ENCODE measurements at regions not wholly inside any gene's neighbourhood (a gene's known extent, or its start where the extent isn't known, plus 50 kb on each side); places are given as distances from the start of the nearest gene placed in this dataset.

DNA sequence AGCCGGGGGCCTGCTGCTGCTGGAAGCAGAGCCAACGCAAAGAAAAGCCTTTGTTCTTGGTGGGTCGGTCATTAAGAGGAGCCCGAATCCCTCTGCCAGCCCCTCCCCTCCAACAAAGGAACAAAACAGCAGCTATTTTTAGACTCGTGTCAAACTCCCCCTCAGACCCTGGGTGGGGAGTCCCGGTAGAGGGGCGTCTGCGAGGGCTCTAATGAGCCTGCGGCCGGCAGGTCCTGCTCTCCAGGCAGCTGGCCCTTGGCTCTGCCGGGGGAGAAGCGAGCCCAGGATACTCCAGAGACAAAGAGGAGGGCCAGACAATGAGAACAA, 114.0 kb downstream of the LHX2 start:
- H3K36me3 ChIP-seq (replicated peaks in 1 of 2; ENCODE audit: control insufficient read depth in 1 of 2, insufficient read depth in 2 of 2, low read length in 1 of 2), result no peaks in the 10 kb centered on the region
- H3K4me2 ChIP-seq, result no peak overlapping the region
- no peaks in the 10 kb centered on the region; the same call in 1 of the 2 replicates for H3K27me3 ChIP-seq (ENCODE audit: insufficient read depth)
- H3K9me3 ChIP-seq, result no peaks in the 10 kb centered on the region
- no peak overlapping the region for H2AFZ ChIP-seq (ENCODE audit: low read depth)
- ChIA-PET POLR2A (no interaction called here), CTCF (interaction anchor here (1.1 to 4.0 kb wide), 13 partner anchors 11 to 267 kb away, joined by 3 to 64 read pairs (median 9); partner anchors contain the start of gene NEK6)
- H3K9me2 ChIP-seq, result no peaks in the 10 kb centered on the region
- no peaks in the 10 kb centered on the region for H3F3A ChIP-seq (replicated peaks; ENCODE audit: insufficient read depth)
- H3K27ac ChIP-seq (ENCODE audit: low read depth in 2 of 2, low read length in 1 of 2), result no peak overlapping the region
- H3K79me2 ChIP-seq (ENCODE audit: insufficient read depth), result no peaks in the 10 kb centered on the region
- DNase-seq, result no peak
- H3K4me3 ChIP-seq (ENCODE audit: low read depth in 2 of 2, low read length in 1 of 2), result no peak overlapping the region
- WGBS (ENCODE audit: low lambda C conversion rate), result 68% methylated on average over 12 of the region's 12 CpGs
- no peaks in the 10 kb centered on the region for H4K20me1 ChIP-seq (ENCODE audit: insufficient read depth)
- TF ChIP-seq NRF1 (IDR thresholded peaks at IDR 0.05; ENCODE audit: low read depth, low read length), result no peak
- no peaks in the 10 kb centered on the region for H3K4me1 ChIP-seq (ENCODE audit: control insufficient read depth in 1 of 2, insufficient read depth in 2 of 2, low read depth in 1 of 2, low read length in 1 of 2)
- H3K9ac ChIP-seq, result no peak overlapping the region

DNA sequence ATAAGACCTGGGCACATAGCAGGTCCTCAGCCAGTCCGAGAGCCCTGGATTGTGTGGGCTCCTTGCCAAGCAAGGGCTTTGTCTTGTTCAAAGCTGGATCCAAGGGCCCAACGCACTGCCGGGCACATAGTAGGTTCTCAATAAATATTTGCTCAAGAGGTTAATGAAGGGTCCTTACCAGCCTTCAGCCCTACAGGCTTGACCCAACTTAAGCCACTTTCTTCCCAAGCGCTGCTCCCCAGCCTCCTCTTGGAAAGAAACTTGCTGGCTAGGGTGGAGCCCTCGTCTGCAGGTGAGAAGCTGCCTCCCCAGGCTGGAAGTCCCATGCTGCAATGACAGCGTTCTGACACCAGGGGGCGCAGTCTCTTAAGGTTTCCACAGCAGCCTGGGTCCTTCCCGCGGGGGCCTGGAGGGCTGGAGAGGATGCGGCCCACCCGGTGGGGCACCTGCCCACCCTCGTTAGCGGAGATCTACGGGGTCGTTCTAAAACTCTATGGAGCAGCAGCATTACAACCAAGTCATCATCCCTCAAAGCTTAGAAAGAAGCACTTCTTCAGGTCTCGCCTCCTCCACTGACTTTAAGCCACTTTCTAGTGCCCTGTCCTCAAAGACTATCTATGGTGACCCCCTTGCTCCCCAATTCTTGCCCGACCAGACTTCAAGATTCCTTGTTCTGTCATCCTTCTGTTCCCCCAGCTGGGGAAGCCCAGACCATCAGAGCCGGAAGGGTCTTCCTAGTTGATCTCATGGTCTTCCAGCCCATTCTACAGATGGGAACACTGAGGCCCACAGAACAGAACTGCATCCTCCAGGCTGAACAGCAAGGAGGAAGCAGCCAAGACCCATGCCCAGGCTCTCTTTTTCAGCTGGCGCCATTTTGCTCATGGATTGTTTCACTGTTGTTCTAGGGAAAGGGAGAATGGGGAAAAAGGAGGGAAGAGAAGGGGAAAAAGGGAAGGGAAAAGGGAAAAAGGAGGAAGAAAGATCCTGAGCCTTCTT, 115.4 kb downstream of the LHX2 start:
- ChIA-PET POLR2A (no interaction called here), CTCF (interaction anchor here (0.6 to 4.0 kb wide), 67 partner anchors 10 to 721 kb away, joined by 3 to 64 read pairs (median 4); partner anchors contain the start of gene NEK6)
- H3K36me3 ChIP-seq (replicated peaks in 1 of 2; ENCODE audit: control insufficient read depth in 1 of 2, insufficient read depth in 2 of 2, low read length in 1 of 2), result no peaks in the 10 kb centered on the region
- H3K27ac ChIP-seq (ENCODE audit: low read depth in 2 of 2, low read length in 1 of 2), result no peak overlapping the region
- H3F3A ChIP-seq (replicated peaks; ENCODE audit: insufficient read depth), result no peaks in the 10 kb centered on the region
- H3K4me1 ChIP-seq (ENCODE audit: control insufficient read depth in 1 of 2, insufficient read depth in 2 of 2, low read depth in 1 of 2, low read length in 1 of 2), result no peaks in the 10 kb centered on the region
- H4K20me1 ChIP-seq (ENCODE audit: insufficient read depth), result no peaks in the 10 kb centered on the region
- H3K27me3 ChIP-seq (ENCODE audit: insufficient read depth), result no peaks in the 10 kb centered on the region; the same call in 1 of the 2 replicates
- WGBS (ENCODE audit: low lambda C conversion rate), result 58% methylated on average over 7 of the region's 19 CpGs
- H3K9ac ChIP-seq, result no peak overlapping the region
- H3K79me2 ChIP-seq (ENCODE audit: insufficient read depth), result no peaks in the 10 kb centered on the region
- no peak overlapping the region for H3K4me2 ChIP-seq
- H3K4me3 ChIP-seq (ENCODE audit: low read depth in 2 of 2, low read length in 1 of 2), result peak overlapping the region in 1 of 2 experiments; percentile 2; a peak in 1 of 4 replicates
- no peaks in the 10 kb centered on the region for H3K9me3 ChIP-seq
- TF ChIP-seq FOXM1 (IDR thresholded peaks at IDR 0.05; ENCODE audit: low read depth), result no peak
- TF ChIP-seq FOSL2 (IDR thresholded peaks at IDR 0.05; ENCODE audit: borderline replicate concordance, low read depth), result no peak
- no peak for TF ChIP-seq EZH2phosphoT487 (IDR thresholded peaks at IDR 0.05; ENCODE audit: borderline replicate concordance, low read depth)
- TF ChIP-seq NRF1 (IDR thresholded peaks at IDR 0.05; ENCODE audit: low read depth, low read length), result no peak
- TF ChIP-seq GABPA (IDR thresholded peaks at IDR 0.05; ENCODE audit: low read depth), result no peak
- TF ChIP-seq, protein P1, sequence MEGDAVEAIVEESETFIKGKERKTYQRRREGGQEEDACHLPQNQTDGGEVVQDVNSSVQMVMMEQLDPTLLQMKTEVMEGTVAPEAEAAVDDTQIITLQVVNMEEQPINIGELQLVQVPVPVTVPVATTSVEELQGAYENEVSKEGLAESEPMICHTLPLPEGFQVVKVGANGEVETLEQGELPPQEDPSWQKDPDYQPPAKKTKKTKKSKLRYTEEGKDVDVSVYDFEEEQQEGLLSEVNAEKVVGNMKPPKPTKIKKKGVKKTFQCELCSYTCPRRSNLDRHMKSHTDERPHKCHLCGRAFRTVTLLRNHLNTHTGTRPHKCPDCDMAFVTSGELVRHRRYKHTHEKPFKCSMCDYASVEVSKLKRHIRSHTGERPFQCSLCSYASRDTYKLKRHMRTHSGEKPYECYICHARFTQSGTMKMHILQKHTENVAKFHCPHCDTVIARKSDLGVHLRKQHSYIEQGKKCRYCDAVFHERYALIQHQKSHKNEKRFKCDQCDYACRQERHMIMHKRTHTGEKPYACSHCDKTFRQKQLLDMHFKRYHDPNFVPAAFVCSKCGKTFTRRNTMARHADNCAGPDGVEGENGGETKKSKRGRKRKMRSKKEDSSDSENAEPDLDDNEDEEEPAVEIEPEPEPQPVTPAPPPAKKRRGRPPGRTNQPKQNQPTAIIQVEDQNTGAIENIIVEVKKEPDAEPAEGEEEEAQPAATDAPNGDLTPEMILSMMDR (IDR thresholded peaks at IDR 0.05), result peak; percentile 95
- no peak for TF ChIP-seq RFX5 (IDR thresholded peaks at IDR 0.05; ENCODE audit: low read length)
- no peak for TF ChIP-seq POLR2AphosphoS5 (IDR thresholded peaks at IDR 0.05; ENCODE audit: low read depth, low read length)
- no peak for TF ChIP-seq TEAD4 (IDR thresholded peaks at IDR 0.05; ENCODE audit: borderline replicate concordance, insufficient read depth)
- peak; percentile 85 for TF ChIP-seq SMC3 (IDR thresholded peaks at IDR 0.05; ENCODE audit: low read depth, low read length)
- TF ChIP-seq NFIC (IDR thresholded peaks at IDR 0.05; ENCODE audit: borderline replicate concordance), result no peak
- no peak for TF ChIP-seq RXRA (IDR thresholded peaks at IDR 0.05; ENCODE audit: borderline replicate concordance, low read depth)
- TF ChIP-seq, protein P2, sequence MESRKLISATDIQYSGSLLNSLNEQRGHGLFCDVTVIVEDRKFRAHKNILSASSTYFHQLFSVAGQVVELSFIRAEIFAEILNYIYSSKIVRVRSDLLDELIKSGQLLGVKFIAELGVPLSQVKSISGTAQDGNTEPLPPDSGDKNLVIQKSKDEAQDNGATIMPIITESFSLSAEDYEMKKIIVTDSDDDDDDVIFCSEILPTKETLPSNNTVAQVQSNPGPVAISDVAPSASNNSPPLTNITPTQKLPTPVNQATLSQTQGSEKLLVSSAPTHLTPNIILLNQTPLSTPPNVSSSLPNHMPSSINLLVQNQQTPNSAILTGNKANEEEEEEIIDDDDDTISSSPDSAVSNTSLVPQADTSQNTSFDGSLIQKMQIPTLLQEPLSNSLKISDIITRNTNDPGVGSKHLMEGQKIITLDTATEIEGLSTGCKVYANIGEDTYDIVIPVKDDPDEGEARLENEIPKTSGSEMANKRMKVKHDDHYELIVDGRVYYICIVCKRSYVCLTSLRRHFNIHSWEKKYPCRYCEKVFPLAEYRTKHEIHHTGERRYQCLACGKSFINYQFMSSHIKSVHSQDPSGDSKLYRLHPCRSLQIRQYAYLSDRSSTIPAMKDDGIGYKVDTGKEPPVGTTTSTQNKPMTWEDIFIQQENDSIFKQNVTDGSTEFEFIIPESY (IDR thresholded peaks at IDR 0.05; ENCODE audit: borderline replicate concordance, low read depth), result no peak
- no peak for TF ChIP-seq JUND (IDR thresholded peaks at IDR 0.05)
- TF ChIP-seq GATA2 (CRISPR knock-in tag; IDR thresholded peaks at IDR 0.05), result no peak
- TF ChIP-seq RAD21 (IDR thresholded peaks at IDR 0.05; ENCODE audit: low read length), result peak; percentile 83
- TF ChIP-seq CHD2 (IDR thresholded peaks at IDR 0.05; ENCODE audit: low read length, partially characterized antibody), result peak; percentile 22
- no peaks in the 10 kb centered on the region for H3K9me2 ChIP-seq
- no peak overlapping the region for H2AFZ ChIP-seq (ENCODE audit: low read depth)
- DNase-seq, result peak; percentile 84
